ENCODE measurements at regions not wholly inside any gene's neighbourhood (a gene's known extent, or its start where the extent isn't known, plus 50 kb on each side); places are given as distances from the start of the nearest gene placed in this dataset.

DNA sequence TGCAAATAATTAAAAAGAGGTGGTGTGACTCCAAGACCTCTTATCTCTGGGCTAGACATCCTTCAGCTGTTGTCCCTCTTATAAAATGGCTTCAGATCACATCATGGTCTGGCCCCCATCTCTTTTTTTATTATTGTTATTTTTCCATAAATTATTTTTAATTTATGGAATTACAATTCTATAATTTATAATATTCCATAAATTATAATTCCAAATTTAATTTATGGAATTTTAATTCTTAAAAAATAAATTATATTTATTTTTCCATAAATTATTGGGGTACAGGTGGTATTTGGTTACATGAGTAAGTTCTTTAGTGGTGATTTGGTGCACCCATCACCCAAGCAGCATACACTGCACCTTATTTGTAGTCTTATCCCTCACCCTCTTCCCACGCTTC lies 65.9 kb upstream of the GJA5 start:
- 89 to 93% methylated on average over 1 of the region's 1 CpG for WGBS, 2 donors
- H3K27me3 ChIP-seq, result no peaks in the 10 kb centered on the region

DNA sequence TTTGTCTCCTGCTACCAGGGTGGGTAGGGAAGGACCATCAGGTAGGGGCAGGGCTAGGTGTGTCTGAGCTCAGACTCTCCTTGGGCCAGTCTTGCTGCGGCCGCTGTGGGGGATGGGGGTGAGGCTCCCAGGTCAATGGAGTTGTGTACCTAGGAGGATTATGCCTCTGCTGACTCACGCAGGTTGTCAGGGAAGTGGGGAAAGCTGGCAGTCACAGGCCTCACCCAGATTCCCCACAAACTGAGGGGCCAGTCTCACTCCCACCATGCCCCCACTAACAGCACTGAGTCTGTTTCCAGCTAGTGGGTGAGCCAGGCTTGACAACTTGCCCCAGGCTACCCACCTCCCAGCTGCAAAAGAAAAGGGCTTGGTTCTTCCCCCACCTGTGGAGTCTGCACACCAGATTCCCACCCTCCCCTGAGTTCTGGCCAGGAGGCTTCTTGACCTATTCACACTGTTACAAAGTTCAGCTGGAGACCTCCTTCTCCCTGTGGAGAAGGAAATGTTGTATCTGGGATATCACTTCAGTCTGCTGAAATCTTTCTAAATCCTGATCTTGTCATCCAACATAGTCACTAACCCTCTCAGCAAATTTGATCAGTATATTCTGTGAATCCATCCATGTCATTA lies 69.2 kb upstream of the GJA8 start:
- Histone ChIP-seq H3K36me3 (no peaks in the 10 kb centered on the region), H3K27me3 (no peaks in the 10 kb centered on the region), H3K4me1 (peaks cover 9 to 16% of the 10 kb centered on the region in 2 donors), H3K4me3 (replicated peaks in 1 of 3) (no peak overlapping the region), H3K9me3 (no peaks in the 10 kb centered on the region), H3K27ac (no peak overlapping the region)
- TF ChIP-seq POLR2A (IDR thresholded peaks at IDR 0.05), result no peak
- DNase-seq, result no peak
- WGBS, 2 donors, result 81 to 83% methylated on average over 2 to 3 of the region's 3 CpGs
- intact Hi-C loops (cut with DNase I), result no loop called here

More for the DNA sequence above, 65.9 kb upstream of the GJA5 start:
- Histone ChIP-seq H3K36me3 (no peaks in the 10 kb centered on the region), H3K9me3 (no peaks in the 10 kb centered on the region), H3K4me1 (no peaks in the 10 kb centered on the region), H3K27ac (no peak overlapping the region), H3K4me3 (replicated peaks in 1 of 3) (no peak overlapping the region)
- TF ChIP-seq POLR2A (IDR thresholded peaks at IDR 0.05), result no peak
- TF ChIP-seq, protein P1, sequence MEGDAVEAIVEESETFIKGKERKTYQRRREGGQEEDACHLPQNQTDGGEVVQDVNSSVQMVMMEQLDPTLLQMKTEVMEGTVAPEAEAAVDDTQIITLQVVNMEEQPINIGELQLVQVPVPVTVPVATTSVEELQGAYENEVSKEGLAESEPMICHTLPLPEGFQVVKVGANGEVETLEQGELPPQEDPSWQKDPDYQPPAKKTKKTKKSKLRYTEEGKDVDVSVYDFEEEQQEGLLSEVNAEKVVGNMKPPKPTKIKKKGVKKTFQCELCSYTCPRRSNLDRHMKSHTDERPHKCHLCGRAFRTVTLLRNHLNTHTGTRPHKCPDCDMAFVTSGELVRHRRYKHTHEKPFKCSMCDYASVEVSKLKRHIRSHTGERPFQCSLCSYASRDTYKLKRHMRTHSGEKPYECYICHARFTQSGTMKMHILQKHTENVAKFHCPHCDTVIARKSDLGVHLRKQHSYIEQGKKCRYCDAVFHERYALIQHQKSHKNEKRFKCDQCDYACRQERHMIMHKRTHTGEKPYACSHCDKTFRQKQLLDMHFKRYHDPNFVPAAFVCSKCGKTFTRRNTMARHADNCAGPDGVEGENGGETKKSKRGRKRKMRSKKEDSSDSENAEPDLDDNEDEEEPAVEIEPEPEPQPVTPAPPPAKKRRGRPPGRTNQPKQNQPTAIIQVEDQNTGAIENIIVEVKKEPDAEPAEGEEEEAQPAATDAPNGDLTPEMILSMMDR (IDR thresholded peaks at IDR 0.05), result no peak
- DNase-seq, result no peak
- intact Hi-C loops (cut with DNase I), result no loop called here

DNA sequence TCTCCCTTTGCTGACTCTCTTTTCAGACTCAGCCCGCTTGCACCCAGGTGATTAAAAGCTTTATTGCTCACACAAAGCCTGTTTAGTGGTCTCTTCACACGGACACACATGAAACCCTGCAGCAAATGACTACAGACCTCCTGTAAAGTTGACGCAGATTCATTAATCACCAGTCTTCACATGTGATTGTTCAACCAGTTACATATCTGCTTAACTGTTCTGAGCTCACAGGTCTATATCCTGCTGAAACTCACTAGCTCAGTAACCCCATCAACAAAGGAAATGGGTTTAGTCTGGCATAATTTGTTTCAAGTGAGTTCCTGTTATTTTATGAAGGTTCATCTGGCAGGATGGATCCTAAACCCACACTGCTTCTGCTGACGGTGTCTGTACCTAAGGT lies 68.4 kb upstream of the GJA8 start:
- Histone ChIP-seq H3K4me3 (replicated peaks in 1 of 3) (no peak overlapping the region), H3K9me3 (no peaks in the 10 kb centered on the region), H3K27ac (no peak overlapping the region), H3K36me3 (no peaks in the 10 kb centered on the region), H3K27me3 (no peaks in the 10 kb centered on the region), H3K4me1 (peaks cover 9 to 16% of the 10 kb centered on the region in 2 donors)
- WGBS, 2 donors, result 71 to 83% methylated on average over 4 of the region's 4 CpGs
- no peak for TF ChIP-seq POLR2A (IDR thresholded peaks at IDR 0.05)
- TF ChIP-seq, protein P1 (IDR thresholded peaks at IDR 0.05), result no peak
- no peak for DNase-seq
- intact Hi-C loops (cut with DNase I), result no loop called here

DNA sequence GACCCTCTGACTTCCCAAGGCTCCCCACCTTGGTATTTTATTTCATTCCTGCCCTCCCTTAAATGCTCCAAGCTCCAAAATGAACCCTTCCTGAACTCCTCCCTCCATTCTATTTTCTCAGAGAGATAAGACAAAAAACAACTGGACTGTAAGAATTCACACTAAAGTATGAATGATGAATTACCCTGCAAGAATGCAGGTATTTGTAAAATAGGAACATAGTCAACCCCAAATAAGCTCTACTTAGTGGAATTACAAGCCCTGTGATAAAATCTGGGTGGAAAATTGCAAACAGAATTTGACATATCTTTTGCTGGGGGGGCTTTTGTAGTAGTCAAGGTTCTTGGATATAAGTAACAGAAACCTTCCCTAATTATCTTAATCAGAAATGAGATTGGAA lies 67.8 kb upstream of the GJA8 start:
- Histone ChIP-seq H3K9me3 (no peaks in the 10 kb centered on the region), H3K4me3 (replicated peaks in 1 of 3) (no peak overlapping the region), H3K27me3 (no peaks in the 10 kb centered on the region), H3K27ac (no peak overlapping the region), H3K36me3 (no peaks in the 10 kb centered on the region), H3K4me1 (peaks cover 9 to 16% of the 10 kb centered on the region in 2 donors)
- DNase-seq, result no peak
- intact Hi-C loops (cut with DNase I), result no loop called here
- TF ChIP-seq, protein P1 (IDR thresholded peaks at IDR 0.05), result no peak
- no peak for TF ChIP-seq POLR2A (IDR thresholded peaks at IDR 0.05)

DNA sequence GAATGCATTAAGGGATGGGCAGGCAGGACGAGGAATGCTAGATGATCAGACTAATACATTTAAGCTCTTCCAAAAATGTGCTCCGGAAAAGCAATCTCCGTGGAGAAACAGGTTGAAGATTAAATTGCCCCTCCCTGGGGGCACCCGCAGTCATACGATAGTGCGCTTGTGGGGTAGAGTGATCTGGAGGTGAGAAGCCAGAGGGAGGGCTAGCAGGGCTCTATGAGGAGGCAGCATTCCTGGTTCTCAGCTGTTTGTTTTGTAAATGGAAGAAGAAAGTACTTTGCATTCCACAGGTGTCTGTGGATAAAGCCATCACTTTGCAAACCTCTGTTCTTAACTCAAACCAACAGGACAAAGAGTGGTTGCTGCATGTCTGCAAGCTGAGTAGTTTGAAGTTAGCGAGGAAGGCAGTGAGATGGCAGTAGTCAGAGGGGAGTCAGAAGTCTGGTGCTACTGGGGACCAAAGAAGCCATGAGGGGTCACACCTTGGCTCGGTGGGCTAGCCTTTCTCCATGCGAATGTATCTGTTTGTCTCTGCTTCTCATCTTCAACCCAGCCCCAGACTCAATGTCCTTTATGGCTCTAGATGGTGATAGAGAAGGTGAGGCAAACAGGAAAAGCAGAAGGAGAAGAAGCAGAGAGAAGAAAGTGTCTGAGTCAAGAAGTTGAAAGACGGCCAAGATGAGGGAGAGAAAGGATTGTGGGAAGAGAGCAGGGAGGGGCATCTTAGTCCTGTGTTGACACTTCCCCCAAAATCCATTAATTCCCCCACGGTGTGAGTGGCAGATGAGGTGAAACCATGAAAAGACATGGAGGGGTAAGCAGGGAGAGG lies 65.2 kb upstream of the GJA8 start:
- H3K4me1 ChIP-seq, result peaks cover 9 to 16% of the 10 kb centered on the region in 2 donors
- TF ChIP-seq POLR2A (IDR thresholded peaks at IDR 0.05), result no peak
- H3K4me3 ChIP-seq (replicated peaks in 1 of 3), result no peak overlapping the region
- H3K36me3 ChIP-seq, result no peaks in the 10 kb centered on the region
- no peak for DNase-seq
- WGBS, 2 donors, result 34 to 36% methylated on average over 11 of the region's 11 CpGs
- intact Hi-C loops (cut with DNase I), result no loop called here
- H3K27ac ChIP-seq, result no peak overlapping the region
- H3K9me3 ChIP-seq, result no peaks in the 10 kb centered on the region
- H3K27me3 ChIP-seq, result no peaks in the 10 kb centered on the region

DNA sequence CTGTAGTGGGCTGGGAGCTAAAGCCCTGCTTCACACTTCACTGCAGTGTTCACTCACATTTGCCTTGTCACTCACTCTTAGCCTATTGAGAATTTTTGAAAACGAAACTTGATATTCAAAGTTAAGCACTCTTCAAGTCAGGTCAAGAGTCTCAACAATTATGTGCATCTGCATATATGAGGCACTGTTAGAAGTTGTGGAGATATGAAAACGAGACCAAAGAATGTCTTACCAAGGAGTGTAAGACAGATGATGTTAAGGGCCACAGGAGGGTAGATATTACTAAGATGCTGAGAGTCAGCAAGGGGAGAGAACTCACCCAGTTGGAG lies 64.7 kb upstream of the GJA8 start:
- H3K4me3 ChIP-seq (replicated peaks in 1 of 3), result no peak overlapping the region
- DNase-seq, result no peak
- no peaks in the 10 kb centered on the region for H3K9me3 ChIP-seq
- intact Hi-C loops (cut with DNase I), result no loop called here
- 15 to 38% methylated on average over 2 of the region's 2 CpGs for WGBS, 2 donors
- no peaks in the 10 kb centered on the region for H3K36me3 ChIP-seq
- peaks cover 9 to 16% of the 10 kb centered on the region in 2 donors for H3K4me1 ChIP-seq
- no peaks in the 10 kb centered on the region for H3K27me3 ChIP-seq
- H3K27ac ChIP-seq, result no peak overlapping the region
- TF ChIP-seq, protein P1 (IDR thresholded peaks at IDR 0.05), result no peak
